ENCODE measurements at regions not wholly inside any gene's neighbourhood (a gene's known extent, or its start where the extent isn't known, plus 50 kb on each side); places are given as distances from the start of the nearest gene placed in this dataset.

GRCh38 chr10:8338177-8338766, 283.8 kb downstream of the GATA3 start:
- Histone ChIP-seq H3K9ac (ENCODE audit: control insufficient read depth, extremely low read depth, insufficient read depth, low read length) (no peak overlapping the region), H3K79me2 (ENCODE audit: control insufficient read depth, insufficient read depth, low read length) (no peaks in the 10 kb centered on the region), H3K27me3 (ENCODE audit: control insufficient read depth, extremely low read depth, insufficient read depth, low read length) (no peaks in the 10 kb centered on the region), H2AFZ (ENCODE audit: control insufficient read depth, low read length) (no peak overlapping the region), H3K27ac (ENCODE audit: control insufficient read depth, insufficient read depth, low read length) (no peak overlapping the region), H4K20me1 (ENCODE audit: control insufficient read depth, extremely low read depth, insufficient read depth, low read length) (no peaks in the 10 kb centered on the region), H3K9me3 (ENCODE audit: control insufficient read depth, low read depth, low read length) (no peaks in the 10 kb centered on the region), H3K4me3 (ENCODE audit: control insufficient read depth in 2 of 3, extremely low read depth in 1 of 3, insufficient read depth in 2 of 3, low read depth in 1 of 3, low read length in 3 of 3) (no peak overlapping the region), H3K9me1 (ENCODE audit: control insufficient read depth, extremely low read depth, insufficient read depth, low read length) (no peaks in the 10 kb centered on the region), H3K4me1 (ENCODE audit: control insufficient read depth, extremely low read depth, insufficient read depth, low read length) (no peaks in the 10 kb centered on the region), H3K36me3 (ENCODE audit: control insufficient read depth in 2 of 2, extremely low read depth in 1 of 2, insufficient read depth in 2 of 2, low read length in 2 of 2) (no peaks in the 10 kb centered on the region), H3K4me2 (ENCODE audit: control insufficient read depth, extremely low read depth, insufficient read depth, low read depth, low read length) (no peak overlapping the region)
- FAIRE-seq: no peak
- no peak for DNase-seq (ENCODE audit: low read depth, low spot score)
- TF ChIP-seq CTCF (optimal IDR thresholded peaks at IDR 0.05 in 1 of 3, IDR thresholded peaks at IDR 0.05 in 1 of 3, conservative IDR thresholded peaks at IDR 0.05 in 1 of 3; ENCODE audit: extremely low read depth in 1 of 3, insufficient read depth in 2 of 3, low read length in 3 of 3): no peak
- no peak for TF ChIP-seq EZH2 (IDR thresholded peaks at IDR 0.05; ENCODE audit: low read length)
- dilution Hi-C loops (cut with MboI; ENCODE audit: extremely low pct_ligation_motif_present, low sequenced_read_pairs): no loop called here

GRCh38 chr10:8344756-8345155, 290.3 kb downstream of the GATA3 start:
- H3K4me3 ChIP-seq (ENCODE audit: control insufficient read depth in 2 of 3, extremely low read depth in 1 of 3, insufficient read depth in 2 of 3, low read depth in 1 of 3, low read length in 3 of 3): no peak overlapping the region
- TF ChIP-seq CTCF (optimal IDR thresholded peaks at IDR 0.05 in 1 of 3, IDR thresholded peaks at IDR 0.05 in 1 of 3, conservative IDR thresholded peaks at IDR 0.05 in 1 of 3; ENCODE audit: extremely low read depth in 1 of 3, insufficient read depth in 2 of 3, low read length in 3 of 3) (no peak), EZH2 (IDR thresholded peaks at IDR 0.05; ENCODE audit: low read length) (no peak)
- H3K9me3 ChIP-seq (ENCODE audit: control insufficient read depth, low read depth, low read length): no peaks in the 10 kb centered on the region
- peaks cover 2% of the 10 kb centered on the region for H3K4me1 ChIP-seq (ENCODE audit: control insufficient read depth, extremely low read depth, insufficient read depth, low read length)
- H3K79me2 ChIP-seq (ENCODE audit: control insufficient read depth, insufficient read depth, low read length): no peaks in the 10 kb centered on the region
- no peaks in the 10 kb centered on the region for H3K36me3 ChIP-seq (ENCODE audit: control insufficient read depth in 2 of 2, extremely low read depth in 1 of 2, insufficient read depth in 2 of 2, low read length in 2 of 2)
- no peaks in the 10 kb centered on the region for H3K27me3 ChIP-seq (ENCODE audit: control insufficient read depth, extremely low read depth, insufficient read depth, low read length)
- no peak overlapping the region for H3K27ac ChIP-seq (ENCODE audit: control insufficient read depth, insufficient read depth, low read length)
- H3K9me1 ChIP-seq (ENCODE audit: control insufficient read depth, extremely low read depth, insufficient read depth, low read length): no peaks in the 10 kb centered on the region
- dilution Hi-C loops (cut with MboI; ENCODE audit: extremely low pct_ligation_motif_present, low sequenced_read_pairs): no loop called here
- H3K4me2 ChIP-seq (ENCODE audit: control insufficient read depth, extremely low read depth, insufficient read depth, low read depth, low read length): no peak overlapping the region
- H3K9ac ChIP-seq (ENCODE audit: control insufficient read depth, extremely low read depth, insufficient read depth, low read length): no peak overlapping the region
- FAIRE-seq: no peak
- H4K20me1 ChIP-seq (ENCODE audit: control insufficient read depth, extremely low read depth, insufficient read depth, low read length): no peaks in the 10 kb centered on the region
- H2AFZ ChIP-seq (ENCODE audit: control insufficient read depth, low read length): no peak overlapping the region
- no peak for DNase-seq (ENCODE audit: low read depth, low spot score)
